Caco-2 (cell line): ENCODE measurements at regions not wholly inside any gene's neighbourhood (a gene's known extent, or its start where the extent isn't known, plus 50 kb on each side); places are given as distances from the start of the nearest gene placed in this dataset.
"Not testable (repeated sequence)": the region's sequence is repeated elsewhere in the genome, so short reads cannot be mapped to it uniquely, and the experiment has no call there.

Experiments used
- BruUV-seq: library from RNA; stranded (reverse); fragments of 400-500 nt; replicated peaks from 2 replicates; lab custom pipeline; 2021; lab: Mats Ljungman, UMichigan
- CTCF ChIA-PET: fragments of 300-600 bp; sonication (Branson Sonifier 250); formaldehyde crosslinking; loops from one replicate; lab custom pipeline; 2022; ENCODE audit warnings: antibody characterized with exemption; lab: Charles Lee
- POLR2A ChIA-PET: fragments of 300-600 bp; sonication (Branson Sonifier 250); formaldehyde crosslinking; loops from one replicate; lab custom pipeline; 2022; ENCODE audit warnings: antibody characterized with exemption; lab: Charles Lee
- DNase-seq, 2 experiments: peaks; one replicate each; pipeline versions ENCODE4 v3.0.0 to v3.0.0-alpha.2; 2020 to 2022
- H3K27me3 ChIP-seq: replicated peaks from 2 replicates; pipeline ENCODE4 v1.6.0; 2011; ENCODE audit warnings: low read length; ENCODE audit not compliant: control insufficient read depth, insufficient read depth
- H3K36me3 ChIP-seq: 2 replicates; pipeline ENCODE4 v1.5.1; 2011; ENCODE audit warnings: low read length; ENCODE audit not compliant: control insufficient read depth, insufficient read depth
- H3K4me1 ChIP-seq: fragments of 250-450 bp; sonication (Bioruptor Pico); 2 replicates; pipeline ENCODE4 v1.5.1; 2020; ENCODE audit warnings: mild to moderate bottlenecking
- H3K4me3 ChIP-seq: 2 replicates; pipeline ENCODE4 v1.5.1; 2011; ENCODE audit warnings: low read depth, mild to moderate bottlenecking, control low read depth, low read length
- H3K9me3 ChIP-seq: fragments of 250-450 bp; sonication (Bioruptor Pico); 2 replicates; pipeline ENCODE4 v1.5.1; 2020; ENCODE audit warnings: mild to moderate bottlenecking, moderate library complexity
- H3K27ac Mint-ChIP-seq: one replicate; pipeline ENCODE4 v1.8.0; 2022; ENCODE audit warnings: mixed read lengths; ENCODE audit not compliant: unreplicated experiment
- H3K27me3 Mint-ChIP-seq: one replicate; pipeline ENCODE4 v1.8.0; 2022; ENCODE audit warnings: mixed read lengths; ENCODE audit not compliant: insufficient read depth, unreplicated experiment
- H3K36me3 Mint-ChIP-seq: one replicate; pipeline ENCODE4 v1.8.0; 2022; ENCODE audit warnings: mild to moderate bottlenecking, mixed read lengths; ENCODE audit not compliant: insufficient read depth, unreplicated experiment
- H3K4me1 Mint-ChIP-seq: one replicate; pipeline ENCODE4 v1.8.0; 2022; ENCODE audit warnings: low read depth, mixed read lengths; ENCODE audit not compliant: unreplicated experiment
- H3K4me3 Mint-ChIP-seq: one replicate; pipeline ENCODE4 v1.8.0; 2022; ENCODE audit warnings: mild to moderate bottlenecking, moderate library complexity, mixed read lengths; ENCODE audit not compliant: unreplicated experiment
- H3K9me3 Mint-ChIP-seq: one replicate; pipeline ENCODE4 v1.8.0; 2022; ENCODE audit warnings: mixed read lengths; ENCODE audit not compliant: unreplicated experiment
- intact Hi-C: fragments of 100-400 bp; cut with micrococcal nuclease; formaldehyde crosslinking; loops from one replicate; pipeline ENCODE4 v1.10.0; 2022; ENCODE audit not compliant: unreplicated experiment
- TF ChIP-seq, protein P1 (sequence below), 2 experiments: fragments of 200-600 bp in 1 of 2; IDR thresholded peaks; 1 replicate in 1 of 2; 2 replicates in 1 of 2; pipeline versions ENCODE4 v1.5.1 to v1.8.0; 2011 to 2022; ENCODE audit warnings: antibody characterized with exemption in 1 of 2, control low read depth in 1 of 2, inconsistent platforms in 1 of 2, low read depth in 1 of 2, low read length in 1 of 2, mild to moderate bottlenecking in 1 of 2, moderate library complexity in 1 of 2; ENCODE audit not compliant: insufficient read depth in 1 of 2, severe bottlenecking in 1 of 2, unreplicated experiment in 1 of 2

DNA sequence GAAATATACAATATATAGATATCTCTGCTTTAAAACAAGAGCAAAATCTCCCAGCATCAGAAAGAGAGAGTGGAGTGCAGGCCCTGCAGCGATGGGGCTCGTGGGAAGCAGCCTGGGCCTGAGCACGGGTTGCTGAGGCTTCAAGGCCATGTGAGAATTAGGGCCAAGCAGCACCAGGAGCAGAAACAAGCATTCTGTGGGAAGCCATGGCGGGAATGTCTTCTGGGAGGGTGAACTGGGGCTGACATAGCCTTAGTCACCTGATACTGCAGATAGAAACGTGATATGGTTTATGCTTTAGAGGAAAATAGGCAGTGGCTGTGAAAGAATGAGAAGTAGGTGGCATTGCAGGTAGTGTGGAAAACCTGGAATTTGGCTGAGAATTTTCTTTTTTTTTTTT lies 472.3 kb downstream of the IRS2 start:
- peaks cover 20% of the 10 kb centered on the region for H3K9me3 Mint-ChIP-seq
- Histone ChIP-seq H3K36me3 (no peaks in the 10 kb centered on the region; the same call in 1 of the 2 replicates), H3K27me3 (no peaks in the 10 kb centered on the region), H3K4me1 (peaks cover 12% of the 10 kb centered on the region), H3K9me3 (0 out of 2 replicates have a peak, but pooled peaks cover 7% of the 10 kb centered on the region), H3K4me3 (no peak overlapping the region)
- H3K4me1 Mint-ChIP-seq: peaks cover 7% of the 10 kb centered on the region
- no peak overlapping the region for H3K27ac Mint-ChIP-seq
- DNase-seq: no peak
- ChIA-PET CTCF (no interaction called here), POLR2A (no interaction called here)
- no peaks in the 10 kb centered on the region for H3K27me3 Mint-ChIP-seq
- TF ChIP-seq, protein P1, sequence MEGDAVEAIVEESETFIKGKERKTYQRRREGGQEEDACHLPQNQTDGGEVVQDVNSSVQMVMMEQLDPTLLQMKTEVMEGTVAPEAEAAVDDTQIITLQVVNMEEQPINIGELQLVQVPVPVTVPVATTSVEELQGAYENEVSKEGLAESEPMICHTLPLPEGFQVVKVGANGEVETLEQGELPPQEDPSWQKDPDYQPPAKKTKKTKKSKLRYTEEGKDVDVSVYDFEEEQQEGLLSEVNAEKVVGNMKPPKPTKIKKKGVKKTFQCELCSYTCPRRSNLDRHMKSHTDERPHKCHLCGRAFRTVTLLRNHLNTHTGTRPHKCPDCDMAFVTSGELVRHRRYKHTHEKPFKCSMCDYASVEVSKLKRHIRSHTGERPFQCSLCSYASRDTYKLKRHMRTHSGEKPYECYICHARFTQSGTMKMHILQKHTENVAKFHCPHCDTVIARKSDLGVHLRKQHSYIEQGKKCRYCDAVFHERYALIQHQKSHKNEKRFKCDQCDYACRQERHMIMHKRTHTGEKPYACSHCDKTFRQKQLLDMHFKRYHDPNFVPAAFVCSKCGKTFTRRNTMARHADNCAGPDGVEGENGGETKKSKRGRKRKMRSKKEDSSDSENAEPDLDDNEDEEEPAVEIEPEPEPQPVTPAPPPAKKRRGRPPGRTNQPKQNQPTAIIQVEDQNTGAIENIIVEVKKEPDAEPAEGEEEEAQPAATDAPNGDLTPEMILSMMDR (IDR thresholded peaks at IDR 0.05; ENCODE audit: insufficient read depth in 1 of 2, low read depth in 1 of 2, low read length in 1 of 2, severe bottlenecking in 1 of 2, unreplicated experiment in 1 of 2): no peak
- no peaks in the 10 kb centered on the region for H3K36me3 Mint-ChIP-seq
- no TSS peak for BruUV-seq
- H3K4me3 Mint-ChIP-seq: no peak overlapping the region
- intact Hi-C loops: loop anchor here (10.0 kb wide), 1 partner anchor 169 kb away; no protein-coding TSS in a partner anchor

DNA sequence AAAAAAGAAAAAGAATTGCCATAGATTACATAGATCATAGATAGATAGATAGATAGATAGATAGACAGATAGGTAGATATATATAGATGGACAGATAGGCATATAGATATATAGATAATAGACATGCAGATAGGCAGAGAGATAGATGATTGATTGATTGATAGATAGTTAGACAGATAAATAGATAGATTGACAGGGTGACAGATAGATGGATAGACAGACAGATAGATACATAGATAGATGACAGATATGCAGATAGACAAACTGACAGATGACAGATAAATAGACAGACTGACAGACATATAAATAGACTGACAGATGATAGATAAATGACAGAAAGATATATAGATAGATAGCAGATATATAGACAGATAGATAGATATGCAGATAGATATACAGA lies 474.0 kb downstream of the IRS2 start:
- Mint-ChIP-seq H3K4me1 (peaks cover 7% of the 10 kb centered on the region), H3K27me3 (no peaks in the 10 kb centered on the region), H3K27ac (no peak overlapping the region), H3K4me3 (no peak overlapping the region), H3K9me3 (peaks cover 11% of the 10 kb centered on the region), H3K36me3 (no peaks in the 10 kb centered on the region)
- no peak overlapping the region for H3K4me3 ChIP-seq
- ChIA-PET POLR2A (no interaction called here), CTCF (no interaction called here)
- no peaks in the 10 kb centered on the region for H3K27me3 ChIP-seq
- peaks cover 12% of the 10 kb centered on the region for H3K4me1 ChIP-seq
- H3K9me3 ChIP-seq: no peaks in the 10 kb centered on the region
- BruUV-seq: no TSS peak
- TF ChIP-seq, protein P1 (IDR thresholded peaks at IDR 0.05; ENCODE audit: insufficient read depth in 1 of 2, low read depth in 1 of 2, low read length in 1 of 2, severe bottlenecking in 1 of 2, unreplicated experiment in 1 of 2): no peak
- no peak for DNase-seq
- no peaks in the 10 kb centered on the region; the same call in 1 of the 2 replicates for H3K36me3 ChIP-seq
- intact Hi-C loops: loop anchor here (10.0 kb wide), 1 partner anchor 168 kb away; no protein-coding TSS in a partner anchor

DNA sequence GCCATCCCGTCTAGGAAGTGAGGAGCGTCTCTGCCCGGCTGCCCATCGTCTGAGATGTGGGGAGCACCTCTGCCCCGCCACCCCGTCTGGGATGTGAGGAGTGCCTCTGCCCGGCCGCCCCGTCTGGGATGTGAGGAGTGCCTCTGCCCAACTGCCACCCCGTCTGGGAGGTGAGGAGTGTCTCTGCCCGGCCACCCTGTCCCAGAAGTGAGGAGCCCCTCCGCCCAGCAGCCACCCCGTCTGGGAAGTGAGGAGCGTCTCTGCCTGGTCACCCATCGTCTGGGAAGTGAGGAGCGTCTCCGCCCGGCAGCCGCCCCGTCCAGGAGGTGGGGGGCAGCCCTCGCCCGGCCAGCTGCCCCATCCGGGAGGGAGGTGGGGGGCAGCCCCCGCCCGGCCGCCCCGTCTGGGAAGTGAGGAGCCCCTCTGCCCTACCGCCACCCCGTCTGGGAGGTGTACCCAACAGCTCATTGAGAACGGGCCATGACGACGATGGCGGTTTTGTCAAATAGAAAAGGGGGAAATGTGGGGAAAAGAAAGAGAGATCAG lies 474.9 kb downstream of the IRS2 start:
- H3K27me3 Mint-ChIP-seq, H3K27me3 ChIP-seq, H3K4me3 Mint-ChIP-seq, H3K9me3 ChIP-seq, H3K4me1 Mint-ChIP-seq, POLR2A ChIA-PET, H3K36me3 Mint-ChIP-seq, H3K36me3 ChIP-seq, DNase-seq, BruUV-seq, H3K27ac Mint-ChIP-seq, H3K4me3 ChIP-seq, CTCF ChIA-PET: not testable (repeated sequence)
- peaks cover 11% of the 10 kb centered on the region for H3K9me3 Mint-ChIP-seq
- intact Hi-C loops: loop anchor here (2.0 to 10.0 kb wide), 3 partner anchors 35 to 167 kb away; no protein-coding TSS in a partner anchor
- peaks cover 12% of the 10 kb centered on the region for H3K4me1 ChIP-seq
